KMS-11 (cell line): ENCODE measurements at regions not wholly inside any gene's neighbourhood (a gene's known extent, or its start where the extent isn't known, plus 50 kb on each side); places are given as distances from the start of the nearest gene placed in this dataset.

Source experiments
- H2AFZ ChIP-seq: fragments of 200-600 bp; sonication (generic); 2 replicates; pipeline ENCODE4 v1.6.1; 2016; ENCODE audit warnings: antibody characterized with exemption, mixed run types, low read depth
- H3K27ac ChIP-seq: fragments of 200-600 bp; sonication (generic); 2 replicates; pipeline ENCODE4 v1.6.1; 2016; ENCODE audit warnings: mild to moderate bottlenecking, mixed run types
- H3K27me3 ChIP-seq: fragments of 200-600 bp; sonication (generic); 2 replicates; pipeline ENCODE4 v1.6.1; 2017; ENCODE audit warnings: mild to moderate bottlenecking, low read depth, mixed run types, moderate library complexity; ENCODE audit not compliant: insufficient read depth
- H3K36me3 ChIP-seq: fragments of 200-600 bp; sonication (generic); 2 replicates; pipeline ENCODE4 v1.6.1; 2017; ENCODE audit warnings: mild to moderate bottlenecking, mixed run types; ENCODE audit not compliant: insufficient read depth
- H3K4me1 ChIP-seq: fragments of 200-600 bp; sonication (generic); 2 replicates; pipeline ENCODE4 v1.6.1; 2016; ENCODE audit warnings: mild to moderate bottlenecking, low read depth, mixed run types; ENCODE audit not compliant: poor library complexity, severe bottlenecking
- H3K4me2 ChIP-seq: fragments of 200-600 bp; sonication (generic); 2 replicates; pipeline ENCODE4 v1.7.0; 2016; ENCODE audit warnings: mild to moderate bottlenecking, mixed run types
- H3K4me3 ChIP-seq: fragments of 200-600 bp; sonication (generic); IDR thresholded peaks from 2 replicates; pipeline ENCODE4 v1.6.1; 2017; ENCODE audit warnings: low read depth, low read length, mixed read lengths; ENCODE audit not compliant: insufficient read depth
- H3K79me2 ChIP-seq: fragments of 200-600 bp; sonication (generic); 2 replicates; pipeline ENCODE4 v1.6.1; 2016; ENCODE audit warnings: low read depth, mixed run types; ENCODE audit not compliant: insufficient read depth
- H3K9ac ChIP-seq: fragments of 200-600 bp; sonication (generic); 2 replicates; pipeline ENCODE4 v1.6.1; 2016; ENCODE audit warnings: mild to moderate bottlenecking, mixed run types
- H4K20me1 ChIP-seq: fragments of 200-600 bp; sonication (generic); 2 replicates; pipeline ENCODE4 v1.6.1; 2016; ENCODE audit warnings: mild to moderate bottlenecking, mixed run types; ENCODE audit not compliant: insufficient read depth
- TF ChIP-seq, protein P1 (sequence below): fragments of 200-600 bp; sonication (generic); conservative IDR thresholded peaks from 2 replicates; pipeline ENCODE4 v1.6.1; 2017; ENCODE audit warnings: low read depth, mild to moderate bottlenecking, antibody characterized with exemption, low read length, moderate library complexity, mixed read lengths

DNA sequence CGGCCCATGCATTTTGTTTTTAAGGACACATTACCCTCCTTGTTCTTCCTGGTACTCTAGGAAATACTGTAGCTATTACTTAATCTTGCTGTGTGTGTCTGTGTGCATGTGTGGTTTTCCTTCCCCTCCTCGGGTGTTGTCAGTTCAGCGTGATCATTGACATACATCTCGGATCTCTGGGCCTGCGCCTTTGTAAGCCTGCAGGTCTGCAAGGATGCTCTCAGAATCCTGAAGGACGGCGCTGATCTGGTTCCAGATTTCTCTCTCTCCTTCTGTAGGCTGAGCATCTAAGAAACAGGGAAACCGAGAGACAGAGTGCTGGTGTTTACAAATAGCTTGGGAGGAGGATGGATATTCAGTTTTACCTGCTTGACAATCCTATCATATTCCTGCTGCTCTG, 100.2 kb downstream of the CYRIA start:
- no peak overlapping the region for H3K4me2 ChIP-seq
- TF ChIP-seq, protein P1, sequence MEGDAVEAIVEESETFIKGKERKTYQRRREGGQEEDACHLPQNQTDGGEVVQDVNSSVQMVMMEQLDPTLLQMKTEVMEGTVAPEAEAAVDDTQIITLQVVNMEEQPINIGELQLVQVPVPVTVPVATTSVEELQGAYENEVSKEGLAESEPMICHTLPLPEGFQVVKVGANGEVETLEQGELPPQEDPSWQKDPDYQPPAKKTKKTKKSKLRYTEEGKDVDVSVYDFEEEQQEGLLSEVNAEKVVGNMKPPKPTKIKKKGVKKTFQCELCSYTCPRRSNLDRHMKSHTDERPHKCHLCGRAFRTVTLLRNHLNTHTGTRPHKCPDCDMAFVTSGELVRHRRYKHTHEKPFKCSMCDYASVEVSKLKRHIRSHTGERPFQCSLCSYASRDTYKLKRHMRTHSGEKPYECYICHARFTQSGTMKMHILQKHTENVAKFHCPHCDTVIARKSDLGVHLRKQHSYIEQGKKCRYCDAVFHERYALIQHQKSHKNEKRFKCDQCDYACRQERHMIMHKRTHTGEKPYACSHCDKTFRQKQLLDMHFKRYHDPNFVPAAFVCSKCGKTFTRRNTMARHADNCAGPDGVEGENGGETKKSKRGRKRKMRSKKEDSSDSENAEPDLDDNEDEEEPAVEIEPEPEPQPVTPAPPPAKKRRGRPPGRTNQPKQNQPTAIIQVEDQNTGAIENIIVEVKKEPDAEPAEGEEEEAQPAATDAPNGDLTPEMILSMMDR = no peak
- H3K9ac ChIP-seq = no peak overlapping the region
- no peaks in the 10 kb centered on the region for H4K20me1 ChIP-seq
- H2AFZ ChIP-seq = no peak overlapping the region
- H3K4me1 ChIP-seq = no peaks in the 10 kb centered on the region
- H3K36me3 ChIP-seq = no peaks in the 10 kb centered on the region
- H3K4me3 ChIP-seq = no peak overlapping the region
- H3K27ac ChIP-seq = no peak overlapping the region
- H3K79me2 ChIP-seq = no peaks in the 10 kb centered on the region
- no peaks in the 10 kb centered on the region for H3K27me3 ChIP-seq

DNA sequence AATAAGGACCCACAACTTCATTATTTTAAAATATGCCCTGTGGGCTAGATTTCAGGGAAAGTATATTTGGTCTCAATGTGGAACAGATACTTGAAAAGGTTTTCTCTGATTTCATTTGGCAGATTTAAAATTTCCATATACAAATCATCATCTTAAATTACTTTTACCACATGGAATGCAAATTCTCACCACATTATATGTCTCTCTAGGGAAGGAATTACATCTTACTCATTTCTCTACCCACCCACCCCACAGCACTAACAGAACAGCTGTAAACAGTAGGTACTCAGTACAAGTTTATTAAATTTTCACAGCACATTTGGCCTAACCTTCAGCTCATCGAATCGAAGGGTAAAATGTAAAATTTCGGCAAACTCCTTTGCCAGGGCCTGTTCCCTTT, 104.0 kb downstream of the CYRIA start:
- H3K9ac ChIP-seq = no peak overlapping the region
- H3K36me3 ChIP-seq = no peaks in the 10 kb centered on the region
- H3K27ac ChIP-seq = no peak overlapping the region
- H2AFZ ChIP-seq = no peak overlapping the region
- H3K4me2 ChIP-seq = no peak overlapping the region
- TF ChIP-seq, protein P1 = no peak
- no peak overlapping the region for H3K4me3 ChIP-seq
- H3K4me1 ChIP-seq = no peaks in the 10 kb centered on the region
- H4K20me1 ChIP-seq = no peaks in the 10 kb centered on the region
- no peaks in the 10 kb centered on the region for H3K27me3 ChIP-seq
- no peaks in the 10 kb centered on the region for H3K79me2 ChIP-seq

DNA sequence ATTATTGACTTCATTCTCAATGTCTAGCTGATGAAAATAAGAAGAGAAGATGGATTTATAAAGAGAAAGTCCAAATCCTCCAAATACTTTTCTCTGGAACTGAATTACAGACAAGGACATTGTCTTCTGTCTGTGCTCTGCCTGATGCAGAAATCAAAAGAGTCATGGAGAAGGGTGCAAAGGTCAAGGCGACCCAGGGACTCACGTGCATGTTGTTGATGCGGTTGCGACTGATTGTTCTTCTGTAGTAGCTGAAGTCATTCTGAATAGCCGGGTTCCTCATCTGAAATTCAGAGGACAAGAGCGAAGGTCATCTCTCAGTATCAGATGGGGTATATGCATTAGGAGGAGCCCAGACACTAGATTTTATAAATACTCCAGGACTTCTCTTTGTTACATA, 104.4 kb downstream of the CYRIA start:
- no peak overlapping the region for H3K4me2 ChIP-seq
- H3K9ac ChIP-seq = no peak overlapping the region
- TF ChIP-seq, protein P1 = no peak

DNA sequence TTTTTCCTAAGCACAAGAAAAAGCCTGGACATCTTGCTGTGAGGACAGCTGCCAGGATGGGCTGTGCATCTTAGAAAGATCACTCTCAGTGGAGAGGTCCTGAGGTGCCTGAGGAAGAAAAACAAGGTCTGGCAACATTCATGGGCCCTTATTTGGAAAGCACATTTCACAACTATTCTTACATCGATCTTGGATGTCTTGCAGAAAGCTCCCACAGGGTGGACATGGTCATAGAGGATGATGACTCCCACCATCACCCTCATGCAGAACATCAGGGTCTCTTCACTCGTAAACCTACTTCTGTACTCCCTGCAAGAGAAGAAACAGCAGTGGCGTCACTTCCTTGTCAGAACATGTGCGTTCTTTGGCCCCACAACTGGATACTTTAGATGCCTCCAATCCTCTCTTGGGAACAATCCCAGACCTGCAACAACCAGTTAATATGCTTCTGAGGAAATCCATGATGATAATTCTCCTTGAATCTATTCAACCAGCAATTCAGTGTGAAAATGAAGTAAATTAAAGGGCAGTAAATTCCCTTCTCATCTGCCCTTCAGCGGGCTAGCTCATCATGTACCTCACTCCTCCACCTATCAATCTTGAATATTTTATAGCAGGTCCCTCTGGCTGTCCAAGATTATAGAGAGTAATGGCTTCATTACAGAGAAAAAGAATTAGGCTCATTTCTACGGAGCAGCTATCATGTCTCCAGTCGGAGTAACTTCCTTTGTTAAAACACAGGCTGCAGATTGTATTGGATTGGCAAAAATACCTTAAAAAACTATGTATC, 106.2 kb downstream of the CYRIA start:
- no peaks in the 10 kb centered on the region for H3K36me3 ChIP-seq
- no peak overlapping the region for H2AFZ ChIP-seq
- TF ChIP-seq, protein P1 = no peak
- no peaks in the 10 kb centered on the region for H4K20me1 ChIP-seq
- H3K27me3 ChIP-seq = no peaks in the 10 kb centered on the region
- H3K4me3 ChIP-seq = no peak overlapping the region
- H3K4me1 ChIP-seq = no peaks in the 10 kb centered on the region
- no peak overlapping the region for H3K4me2 ChIP-seq
- no peak overlapping the region for H3K9ac ChIP-seq
- H3K79me2 ChIP-seq = no peaks in the 10 kb centered on the region
- H3K27ac ChIP-seq = no peak overlapping the region

More for the DNA sequence above, 104.4 kb downstream of the CYRIA start:
- Histone ChIP-seq H4K20me1 (no peaks in the 10 kb centered on the region), H3K4me3 (no peak overlapping the region), H3K27me3 (no peaks in the 10 kb centered on the region), H3K27ac (no peak overlapping the region), H3K79me2 (no peaks in the 10 kb centered on the region), H3K36me3 (no peaks in the 10 kb centered on the region), H2AFZ (no peak overlapping the region), H3K4me1 (no peaks in the 10 kb centered on the region)
